IPS-NIHi7 (cell line): ENCODE measurements at regions not wholly inside any gene's neighbourhood (a gene's known extent, or its start where the extent isn't known, plus 50 kb on each side); places are given as distances from the start of the nearest gene placed in this dataset.

Source experiments
- DNase-seq: peaks from one replicate; pipeline ENCODE4 v3.0.0; 2012; ENCODE audit warnings: mixed read lengths; ENCODE audit errors: extremely low spot score

DNA sequence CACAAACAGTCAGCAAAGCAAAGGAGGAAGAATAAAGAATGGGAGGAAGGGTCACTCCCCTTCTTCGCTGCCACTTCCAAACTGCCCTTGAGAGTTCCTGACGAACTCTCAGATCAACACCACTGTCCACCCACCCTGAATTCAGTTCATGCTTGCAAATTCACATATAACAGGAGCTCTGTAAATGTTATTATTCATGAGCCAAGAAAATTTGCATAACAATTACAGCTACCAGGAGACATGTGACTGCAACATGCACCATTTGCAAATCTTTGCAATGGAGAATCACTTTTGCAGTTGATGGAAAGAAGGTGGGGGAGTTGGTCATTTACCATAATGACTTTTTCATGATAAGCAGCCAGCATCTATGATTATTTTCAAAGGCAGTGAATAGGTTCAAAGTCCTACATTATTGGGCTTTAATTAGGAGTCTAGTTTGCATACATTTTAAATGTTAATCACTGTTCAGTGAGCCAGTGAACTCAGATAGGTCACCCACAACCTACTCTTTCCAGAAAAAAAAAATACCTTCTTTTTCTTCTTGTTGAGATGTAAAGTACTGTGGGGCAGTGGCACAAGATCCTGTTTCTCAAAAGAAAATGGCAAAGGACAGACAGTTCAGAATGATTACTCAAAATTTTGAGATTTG, 149.7 kb downstream of the CAAP1 start:
- DNase-seq, result no peak

DNA sequence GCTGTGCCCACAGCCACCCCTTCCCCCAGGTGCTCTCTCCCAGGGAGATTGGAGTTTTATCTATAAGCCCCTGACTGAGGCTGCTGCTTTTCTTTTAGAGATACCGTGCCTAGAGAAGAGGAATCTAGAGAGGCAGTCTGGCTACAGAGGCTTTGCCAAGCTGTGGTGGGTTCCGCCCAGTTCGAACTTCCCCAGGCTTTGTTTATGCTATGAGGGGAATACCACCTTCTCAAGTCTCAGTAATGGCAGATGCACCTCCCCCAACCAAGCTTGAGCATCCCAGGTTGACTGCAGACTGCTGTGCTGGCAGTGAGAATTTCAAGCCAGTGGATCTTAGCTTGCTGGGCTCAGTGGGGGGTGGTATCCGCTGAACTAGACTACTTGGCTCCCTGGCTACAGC, 157.4 kb downstream of the CAAP1 start:
- no peak for DNase-seq

DNA sequence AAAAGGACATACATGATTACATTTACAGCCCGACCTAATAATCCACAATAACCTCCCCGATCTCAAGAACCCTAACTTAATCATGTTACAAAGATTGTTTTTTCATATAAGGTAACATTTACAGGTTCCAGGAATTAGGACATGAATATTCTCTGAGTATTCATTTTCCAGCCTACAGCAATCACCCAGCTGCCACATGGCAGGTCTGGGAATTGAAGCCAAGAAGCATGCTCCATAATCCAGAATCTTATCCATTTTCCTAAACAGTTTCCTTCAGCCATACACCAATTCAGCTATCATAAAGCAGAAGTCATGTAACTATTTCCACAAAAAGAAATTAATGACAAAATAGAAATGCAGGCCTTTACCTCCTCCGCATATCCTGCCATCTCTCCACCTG, 163.4 kb downstream of the CAAP1 start:
- no peak for DNase-seq

DNA sequence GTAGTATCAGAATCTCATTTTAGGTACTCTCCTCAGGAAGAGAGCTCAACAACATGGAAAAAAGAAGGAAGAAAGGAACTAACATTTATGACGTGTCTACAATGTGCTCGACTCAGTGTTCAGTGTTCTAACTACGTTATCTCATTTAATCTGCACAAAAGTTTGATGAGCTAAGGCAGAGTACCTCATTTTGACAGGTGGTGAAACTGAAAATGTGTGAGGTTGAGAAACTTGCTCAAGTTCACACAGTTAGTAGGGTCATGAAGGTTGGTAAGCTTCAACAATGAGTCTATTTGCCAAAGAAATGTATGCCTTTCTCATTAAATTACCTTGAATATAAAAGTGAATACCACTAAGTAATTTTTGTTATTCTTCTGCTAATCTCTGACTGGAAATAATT, 165.1 kb downstream of the CAAP1 start:
- DNase-seq, result no peak

- no peak for DNase-seq
Measured at GRCh38 chr9:26725573-26725972, 167.0 kb downstream of the CAAP1 start.

- DNase-seq, result peak; percentile 91
Measured at GRCh38 chr9:26723486-26723885, 169.1 kb downstream of the CAAP1 start.

DNA sequence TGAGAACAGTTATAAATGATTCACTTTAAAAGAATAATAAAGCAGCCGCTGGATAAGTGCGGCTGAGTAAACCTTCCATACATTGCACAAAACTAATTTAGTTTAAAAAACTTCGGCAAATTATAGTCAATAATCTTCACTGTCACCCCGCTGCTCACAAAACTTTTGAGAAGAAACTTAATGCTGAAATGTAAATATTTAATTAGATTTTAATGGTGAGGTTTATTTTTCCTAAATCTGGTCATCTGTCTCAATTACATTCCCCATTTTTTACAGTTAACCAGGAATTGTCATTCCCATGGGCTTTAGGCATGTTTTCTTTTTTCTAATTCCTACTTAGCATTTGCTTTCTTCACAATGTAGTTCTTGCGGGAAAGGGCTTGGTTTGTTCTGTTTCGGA, 169.8 kb downstream of the CAAP1 start:
- DNase-seq, result no peak

- DNase-seq, result no peak
Measured at GRCh38 chr9:26710008-26710407, 182.6 kb downstream of the CAAP1 start.

DNA sequence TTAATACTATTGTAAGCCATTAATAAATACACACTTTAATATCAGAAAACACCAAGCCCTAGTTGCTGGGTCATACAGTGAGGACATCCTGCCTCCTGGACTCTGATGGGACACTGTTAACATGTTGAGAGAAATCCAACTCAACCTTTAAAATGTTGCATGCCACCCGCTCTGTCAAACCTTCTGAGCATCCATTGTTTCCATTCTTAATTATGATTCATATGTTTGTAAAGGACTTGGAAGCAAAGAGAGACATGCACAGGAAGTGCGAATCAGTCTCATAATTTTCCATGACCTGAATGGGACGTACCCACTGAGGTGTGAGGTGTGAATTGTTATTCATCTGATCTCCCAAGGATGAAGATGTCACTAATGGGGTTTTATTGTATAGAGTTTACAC, 186.4 kb downstream of the CAAP1 start:
- no peak for DNase-seq

- DNase-seq, result no peak
Measured at GRCh38 chr9:26695298-26695622, 197.3 kb downstream of the CAAP1 start.

DNA sequence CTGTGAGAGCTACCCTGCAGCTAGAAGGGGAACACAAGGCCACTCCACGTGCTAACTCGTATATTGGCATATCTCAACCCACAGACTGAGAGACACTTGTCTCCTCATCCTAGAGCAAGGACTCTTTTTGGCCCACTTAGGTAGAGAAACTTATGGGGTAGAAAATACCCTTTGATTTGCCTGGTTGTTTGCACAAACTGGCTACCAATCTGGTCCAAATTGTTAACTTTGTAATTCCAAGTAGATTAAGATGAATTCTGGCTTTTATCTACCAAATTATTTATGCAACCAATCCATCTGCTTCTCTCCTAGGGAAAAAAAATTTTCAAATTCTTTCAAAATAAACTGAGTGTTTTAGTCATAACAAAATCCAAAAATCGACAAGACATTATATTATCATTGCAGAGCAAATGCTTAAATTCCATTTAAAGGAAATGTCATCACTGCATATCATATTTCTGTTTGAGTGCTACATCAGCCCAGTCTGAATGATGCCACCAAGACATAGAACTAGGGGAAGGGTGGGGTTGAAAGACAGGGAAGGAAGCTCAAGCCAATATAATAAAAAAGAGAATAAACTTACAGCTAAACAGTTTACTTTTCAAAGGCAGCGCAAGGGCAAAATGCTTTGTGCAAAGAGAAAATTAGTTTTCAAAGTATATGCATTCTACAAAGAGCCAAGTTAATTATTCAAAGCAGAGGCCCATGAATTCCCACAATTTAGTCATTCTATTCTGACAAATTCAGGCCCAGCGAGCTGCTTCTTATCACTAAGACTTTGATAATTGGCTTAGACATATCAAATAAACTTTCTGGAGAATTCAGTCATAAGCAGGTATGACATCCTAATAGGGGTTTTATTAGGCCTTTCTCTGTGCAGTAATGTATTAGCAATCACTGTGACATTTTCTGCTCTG, 198.0 kb downstream of the CAAP1 start:
- no peak for DNase-seq

DNA sequence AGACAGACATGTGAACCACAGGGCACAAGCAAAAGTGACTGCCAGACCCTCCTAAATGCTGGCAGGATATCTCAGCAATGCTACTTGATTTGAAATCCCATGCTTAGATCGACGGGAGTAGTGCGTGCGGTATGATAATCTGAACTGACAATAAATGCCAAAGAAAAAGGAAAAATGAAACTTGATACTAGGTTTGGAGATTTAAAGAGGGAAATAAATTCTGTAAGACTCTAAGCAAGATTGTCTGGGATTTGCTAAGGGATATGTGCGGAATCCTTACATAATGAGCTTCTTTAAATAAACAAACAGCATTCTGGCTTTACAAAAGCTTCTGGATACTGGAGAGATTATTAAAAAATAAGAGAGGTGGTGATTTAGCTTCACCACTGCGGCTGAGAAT, 203.6 kb downstream of the CAAP1 start:
- DNase-seq, result no peak

GRCh38 chr9:26687421-26687820, 205.2 kb downstream of the CAAP1 start:
- no peak for DNase-seq

DNA sequence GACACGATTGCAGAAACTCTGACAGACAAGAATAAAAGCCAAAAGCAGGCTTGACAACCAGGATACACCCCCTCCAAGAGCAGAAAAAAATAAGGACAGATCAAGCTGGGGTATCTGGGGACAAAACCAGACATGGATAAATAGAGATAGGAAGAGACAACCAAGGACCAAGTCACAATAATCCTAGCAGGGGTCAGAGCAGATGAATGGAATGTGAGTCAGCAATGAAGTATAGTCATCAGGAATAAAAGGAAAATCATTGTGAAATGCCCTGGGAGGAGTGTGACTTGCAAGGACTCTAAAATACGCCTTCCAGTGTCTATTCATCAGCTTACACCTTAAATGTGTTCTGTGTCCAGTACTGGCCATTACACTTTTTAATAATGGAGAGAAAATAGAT, 206.8 kb downstream of the CAAP1 start:
- DNase-seq, result no peak

GRCh38 chr9:26684029-26684428, 208.6 kb downstream of the CAAP1 start:
- no peak for DNase-seq

DNA sequence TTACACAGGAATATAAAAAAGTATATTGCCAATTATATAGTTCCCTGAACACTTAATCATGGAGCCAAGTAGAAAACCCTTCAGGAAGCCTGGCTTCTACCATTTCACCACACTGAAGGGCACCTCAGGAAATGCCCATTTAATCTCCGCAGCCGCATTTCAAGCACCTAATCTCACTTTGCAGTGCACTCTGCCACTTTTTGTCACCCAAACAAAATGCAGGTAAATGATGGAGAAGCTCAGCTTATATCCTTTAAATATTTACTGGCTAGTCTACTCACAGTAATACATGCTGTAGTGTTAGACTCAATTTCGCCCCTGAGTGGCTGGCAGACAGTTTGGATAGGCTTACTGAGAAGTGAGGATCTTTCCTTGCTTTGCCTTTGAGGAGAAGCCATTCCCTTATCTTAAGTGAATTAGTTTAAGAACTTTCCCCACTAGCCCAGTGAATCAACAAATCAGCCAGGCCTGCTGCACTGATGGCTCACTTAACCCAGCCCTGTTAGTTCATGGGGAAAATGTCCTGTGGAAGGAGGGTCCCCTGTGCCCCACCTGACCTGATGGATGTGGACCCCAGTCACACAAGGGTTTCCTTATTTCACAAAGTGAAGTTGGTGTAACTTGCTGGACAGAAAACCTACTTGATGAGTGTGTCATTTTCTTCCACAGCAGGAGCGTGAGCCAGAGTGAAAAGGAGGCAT, 209.7 kb downstream of the CAAP1 start:
- no peak for DNase-seq

- no peak for DNase-seq
Measured at GRCh38 chr9:26682041-26682440, 210.6 kb downstream of the CAAP1 start.

- DNase-seq, result no peak
Measured at GRCh38 chr9:26677965-26678706, 214.5 kb downstream of the CAAP1 start.

- no peak for DNase-seq
Measured at GRCh38 chr9:26675035-26675434, 217.6 kb downstream of the CAAP1 start.

- no peak for DNase-seq
Measured at GRCh38 chr9:26673261-26673660, 219.3 kb downstream of the CAAP1 start.

DNA sequence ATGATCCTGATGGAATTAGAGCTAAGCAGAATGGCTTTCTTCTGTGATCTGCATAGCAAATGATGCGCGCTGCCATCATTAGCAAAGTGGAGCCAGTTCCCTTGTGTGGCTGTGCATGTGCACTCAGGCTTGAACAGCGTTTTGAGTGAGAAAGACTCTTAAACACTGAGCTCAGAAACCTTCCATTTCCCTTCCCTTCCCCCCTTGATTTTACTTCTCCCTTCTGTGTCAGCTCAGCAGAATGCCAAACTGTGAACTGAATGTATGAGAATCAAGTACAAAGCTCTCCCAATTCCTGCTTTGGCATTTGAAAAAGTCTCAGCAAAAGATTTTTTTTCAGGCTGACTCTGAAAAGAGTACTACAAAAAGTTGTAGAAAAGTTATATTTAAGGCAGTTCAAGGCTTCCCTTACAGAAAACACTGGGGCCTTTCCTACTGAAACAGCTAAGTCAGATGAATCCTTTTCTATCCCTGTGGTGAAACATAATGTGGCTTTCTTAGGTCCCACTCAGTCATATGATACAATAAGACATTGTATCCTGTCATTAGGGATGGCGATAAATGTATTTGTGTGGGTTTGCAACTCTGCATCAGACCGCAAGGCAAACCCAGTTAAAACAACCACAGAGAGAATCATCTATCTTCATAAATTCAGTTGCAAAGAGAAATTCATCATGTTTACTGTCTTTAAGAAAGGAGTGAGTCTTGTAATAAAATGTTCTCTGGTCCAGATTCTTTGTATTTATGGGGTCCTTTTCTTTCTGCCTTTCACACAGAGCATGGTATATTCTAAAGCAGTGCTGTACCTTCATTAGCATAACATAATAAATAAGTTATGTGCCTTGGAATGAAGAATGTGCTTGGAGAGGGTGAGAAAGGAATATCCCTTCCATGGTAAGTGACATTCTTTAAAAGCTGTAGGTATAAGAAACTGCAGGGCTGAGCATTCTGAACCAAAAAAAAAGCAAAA, 222.6 kb downstream of the CAAP1 start:
- no peak for DNase-seq
